Endothelial cell of umbilical vein (primary cell): ENCODE measurements at regions not wholly inside any gene's neighbourhood (a gene's known extent, or its start where the extent isn't known, plus 50 kb on each side); places are given as distances from the start of the nearest gene placed in this dataset.

Source experiments
- BruUV-seq: library from RNA; stranded (reverse); fragments of 400-500 nt; replicated peaks from 2 replicates; lab custom pipeline; 2021; lab: Mats Ljungman, UMichigan
- CTCF ChIA-PET: fragments of 300-600, 350-600 bp; sonication (Branson Sonifier 250); formaldehyde crosslinking; loops from one replicate; lab custom pipeline; 2021; ENCODE audit warnings: antibody characterized with exemption, inconsistent platforms; lab: Charles Lee
- POLR2A ChIA-PET: fragments of 300-600, 350-600 bp; sonication (Branson Sonifier 250); formaldehyde crosslinking; loops from one replicate; lab custom pipeline; 2021; ENCODE audit warnings: antibody characterized with exemption, inconsistent platforms; lab: Charles Lee
- DNase-seq: peaks from one replicate; pipeline ENCODE4 v3.0.0-alpha.2; 2011; ENCODE audit warnings: low read depth, low spot score
- FAIRE-seq: peaks from 2 replicates; lab custom pipeline; 2011; peaks lifted over from hg19 to GRCh38; lab: Jason Lieb, UNC
- H2AFZ ChIP-seq: 2 replicates; pipeline ENCODE4 v1.6.0; 2012; ENCODE audit warnings: low read depth, low read length, control low read depth, inconsistent platforms
- H3K27ac ChIP-seq: 2 replicates; pipeline ENCODE4 v1.5.1; 2011; ENCODE audit warnings: low read depth, mild to moderate bottlenecking, control low read depth, low read length, moderate library complexity; ENCODE audit not compliant: insufficient read depth
- H3K27me3 ChIP-seq, 2 experiments: 2 replicates each; pipeline versions ENCODE4 v1.6.0 to v1.6.1; 2011; ENCODE audit warnings: low read length in 2 of 2, mixed read lengths in 1 of 2; ENCODE audit not compliant: control insufficient read depth in 2 of 2, insufficient read depth in 2 of 2
- H3K36me3 ChIP-seq, 2 experiments: 2 replicates in 1 of 2; 3 replicates in 1 of 2; pipeline ENCODE4 v1.5.1; 2011; ENCODE audit warnings: low read length in 2 of 2, mild to moderate bottlenecking in 1 of 2, moderate library complexity in 1 of 2; ENCODE audit not compliant: control insufficient read depth in 2 of 2, insufficient read depth in 2 of 2; ENCODE audit errors: extremely low read depth in 1 of 2
- H3K4me1 ChIP-seq: 3 replicates; pipeline ENCODE4 v1.5.1; 2011; ENCODE audit warnings: mild to moderate bottlenecking, low read length; ENCODE audit not compliant: control insufficient read depth, insufficient read depth; ENCODE audit errors: extremely low read depth
- H3K4me2 ChIP-seq: 2 replicates; pipeline ENCODE4 v1.6.1; 2011; ENCODE audit warnings: low read length, control low read depth, mixed read lengths; ENCODE audit not compliant: insufficient read depth
- H3K4me3 ChIP-seq, 3 experiments: fragments of 200-600 bp in 1 of 3; sonication (generic), shearing (Covaris generic) in 1 of 3; replicated peaks in 1 of 3; 2 replicates each; pipeline ENCODE4 v1.5.1; 2011 to 2016; ENCODE audit warnings: control low read depth in 3 of 3, low read length in 3 of 3, mild to moderate bottlenecking in 2 of 3, inconsistent platforms in 1 of 3, low read depth in 1 of 3, moderate library complexity in 1 of 3; ENCODE audit not compliant: insufficient read depth in 1 of 3
- H3K79me2 ChIP-seq: 2 replicates; pipeline ENCODE4 v1.6.0; 2012; ENCODE audit warnings: low read length, inconsistent platforms; ENCODE audit not compliant: control insufficient read depth, insufficient read depth
- H3K9ac ChIP-seq: replicated peaks from 2 replicates; pipeline ENCODE3; 2011; ENCODE audit warnings: low read length, control low read depth; ENCODE audit not compliant: insufficient read depth; ENCODE audit errors: extremely low read depth
- H3K9me1 ChIP-seq: replicated peaks from 3 replicates; pipeline ENCODE4 v1.6.0; 2011; ENCODE audit warnings: mild to moderate bottlenecking, low read length; ENCODE audit not compliant: control insufficient read depth, insufficient read depth; ENCODE audit errors: extremely low read depth
- H3K9me3 ChIP-seq: replicated peaks from 2 replicates; pipeline ENCODE4 v1.5.1; 2012; ENCODE audit warnings: low read length, inconsistent platforms; ENCODE audit not compliant: control insufficient read depth, insufficient read depth
- H4K20me1 ChIP-seq: replicated peaks from 2 replicates; pipeline ENCODE3; 2011; ENCODE audit warnings: mild to moderate bottlenecking, low read length; ENCODE audit not compliant: control insufficient read depth, insufficient read depth; ENCODE audit errors: extremely low read depth
- EZH2 ChIP-seq: IDR thresholded peaks from 2 replicates; pipeline ENCODE4 v1.6.1; 2012; ENCODE audit warnings: borderline replicate concordance, low read depth, mild to moderate bottlenecking, moderate library complexity, low read length, inconsistent platforms; ENCODE audit not compliant: severe bottlenecking
- FOS ChIP-seq: IDR thresholded peaks from 2 replicates; pipeline ENCODE4 v1.6.1; 2011; ENCODE audit warnings: mild to moderate bottlenecking, low read length, moderate library complexity, borderline replicate concordance; ENCODE audit not compliant: insufficient read depth
- GATA2 ChIP-seq: IDR thresholded peaks from 2 replicates; pipeline ENCODE4 v1.7.0; 2011; ENCODE audit warnings: low read depth, mild to moderate bottlenecking, moderate library complexity, mixed read lengths, low read length; ENCODE audit not compliant: insufficient read length, insufficient read depth
- JUN ChIP-seq: IDR thresholded peaks from 2 replicates; pipeline ENCODE4 v1.6.1; 2011; ENCODE audit warnings: borderline replicate concordance, low read depth; ENCODE audit not compliant: insufficient read length, insufficient read depth
- MYC ChIP-seq: IDR thresholded peaks from one replicate; pipeline ENCODE4 v1.6.1; 2011; ENCODE audit warnings: mild to moderate bottlenecking, low read depth, low read length
- POLR2A ChIP-seq: IDR thresholded peaks from 2 replicates; pipeline ENCODE4 v1.6.1; 2012; ENCODE audit warnings: low read depth, mild to moderate bottlenecking, control low read depth, low read length
- POLR2AphosphoS5 ChIP-seq: IDR thresholded peaks from 2 replicates; pipeline ENCODE4 v1.6.1; 2012; ENCODE audit warnings: low read depth, mild to moderate bottlenecking, control low read depth, low read length, moderate library complexity; ENCODE audit not compliant: insufficient read depth
- dilution Hi-C: fragments of 300-500 bp; cut with MboI; formaldehyde crosslinking; loops from one replicate; pipeline ENCODE4 v1.15.0; 2019; ENCODE audit warnings: low sequenced_read_pairs; ENCODE audit not compliant: extremely low pct_ligation_motif_present
- intact Hi-C: fragments of 100-400 bp; cut with micrococcal nuclease; formaldehyde crosslinking; loops from one replicate; pipeline ENCODE4 v1.10.0; 2022
- TF ChIP-seq, protein P1 (sequence below), 2 donors: IDR thresholded peaks; 1 replicate in 1 of 2; 2 replicates in 1 of 2; pipeline ENCODE4 v1.5.1; 2011; ENCODE audit warnings: low read length in 2 of 2, mild to moderate bottlenecking in 2 of 2, moderate library complexity in 2 of 2, control low read depth in 1 of 2, inconsistent platforms in 1 of 2, low read depth in 1 of 2; ENCODE audit not compliant: insufficient read depth in 1 of 2; ENCODE audit errors: extremely low read depth in 1 of 2
- TF ChIP-seq, protein P2 (sequence below): IDR thresholded peaks from 2 replicates; pipeline ENCODE4 v1.6.1; 2011; ENCODE audit not compliant: insufficient read depth, insufficient read length

DNA sequence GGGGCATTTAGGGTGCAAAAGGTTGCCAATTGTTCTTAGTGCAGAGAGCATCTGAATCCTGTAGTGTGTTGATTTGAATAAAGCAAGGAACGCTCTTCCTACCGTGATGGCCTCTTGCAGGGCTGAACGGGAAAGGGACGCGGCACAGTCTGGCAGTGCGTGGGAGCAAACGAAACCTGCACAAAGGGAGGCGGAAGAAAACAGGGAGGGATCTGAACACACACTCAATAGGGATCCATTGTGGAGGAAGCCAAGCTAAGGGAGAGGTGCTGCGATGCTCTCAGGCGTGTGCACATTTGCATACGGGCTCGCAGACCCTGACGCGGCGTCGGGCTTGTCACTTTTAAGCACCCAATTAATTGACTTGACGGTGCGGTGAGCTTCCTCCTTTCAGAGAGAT is 414.0 kb upstream of the IRX1 start:
- POLR2A ChIA-PET: no interaction called here
- FAIRE-seq (no peak), DNase-seq (no peak)

More for the DNA sequence above, 414.0 kb upstream of the IRX1 start:
- no peaks in the 10 kb centered on the region for H3K79me2 ChIP-seq
- no TSS peak for BruUV-seq
- H3K9ac ChIP-seq: no peak overlapping the region
- H3K9me1 ChIP-seq: no peaks in the 10 kb centered on the region
- no peak overlapping the region for H3K27ac ChIP-seq
- no peaks in the 10 kb centered on the region for H4K20me1 ChIP-seq
- CTCF ChIA-PET: no interaction called here
- H3K4me1 ChIP-seq: no peaks in the 10 kb centered on the region
- no peak overlapping the region for H2AFZ ChIP-seq
- TF ChIP-seq, protein P1, sequence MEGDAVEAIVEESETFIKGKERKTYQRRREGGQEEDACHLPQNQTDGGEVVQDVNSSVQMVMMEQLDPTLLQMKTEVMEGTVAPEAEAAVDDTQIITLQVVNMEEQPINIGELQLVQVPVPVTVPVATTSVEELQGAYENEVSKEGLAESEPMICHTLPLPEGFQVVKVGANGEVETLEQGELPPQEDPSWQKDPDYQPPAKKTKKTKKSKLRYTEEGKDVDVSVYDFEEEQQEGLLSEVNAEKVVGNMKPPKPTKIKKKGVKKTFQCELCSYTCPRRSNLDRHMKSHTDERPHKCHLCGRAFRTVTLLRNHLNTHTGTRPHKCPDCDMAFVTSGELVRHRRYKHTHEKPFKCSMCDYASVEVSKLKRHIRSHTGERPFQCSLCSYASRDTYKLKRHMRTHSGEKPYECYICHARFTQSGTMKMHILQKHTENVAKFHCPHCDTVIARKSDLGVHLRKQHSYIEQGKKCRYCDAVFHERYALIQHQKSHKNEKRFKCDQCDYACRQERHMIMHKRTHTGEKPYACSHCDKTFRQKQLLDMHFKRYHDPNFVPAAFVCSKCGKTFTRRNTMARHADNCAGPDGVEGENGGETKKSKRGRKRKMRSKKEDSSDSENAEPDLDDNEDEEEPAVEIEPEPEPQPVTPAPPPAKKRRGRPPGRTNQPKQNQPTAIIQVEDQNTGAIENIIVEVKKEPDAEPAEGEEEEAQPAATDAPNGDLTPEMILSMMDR (IDR thresholded peaks at IDR 0.05; ENCODE audit: extremely low read depth in 1 of 2, insufficient read depth in 1 of 2, low read depth in 1 of 2, low read length in 2 of 2): no peak
- TF ChIP-seq MYC (no peak), POLR2A (no peak), JUN (no peak), EZH2 (no peak), GATA2 (no peak), POLR2AphosphoS5 (no peak), FOS (no peak)
- TF ChIP-seq, protein P2, sequence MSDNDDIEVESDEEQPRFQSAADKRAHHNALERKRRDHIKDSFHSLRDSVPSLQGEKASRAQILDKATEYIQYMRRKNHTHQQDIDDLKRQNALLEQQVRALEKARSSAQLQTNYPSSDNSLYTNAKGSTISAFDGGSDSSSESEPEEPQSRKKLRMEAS: no peak
- no peaks in the 10 kb centered on the region for H3K27me3 ChIP-seq
- dilution Hi-C loops: no loop called here
- H3K36me3 ChIP-seq: no peaks in the 10 kb centered on the region
- H3K4me2 ChIP-seq: no peak overlapping the region
- H3K9me3 ChIP-seq: peaks cover 10% of the 10 kb centered on the region
- H3K4me3 ChIP-seq: no peak overlapping the region
- intact Hi-C loops: no loop called here
